Renal cortical epithelial cell (primary cell): ENCODE measurements at regions not wholly inside any gene's neighbourhood (a gene's known extent, or its start where the extent isn't known, plus 50 kb on each side); places are given as distances from the start of the nearest gene placed in this dataset.

ENCODE experiments used
- DNase-seq: peaks from one replicate; pipeline ENCODE4 v3.0.0-alpha.2; 2011; ENCODE audit warnings: low read depth

DNA sequence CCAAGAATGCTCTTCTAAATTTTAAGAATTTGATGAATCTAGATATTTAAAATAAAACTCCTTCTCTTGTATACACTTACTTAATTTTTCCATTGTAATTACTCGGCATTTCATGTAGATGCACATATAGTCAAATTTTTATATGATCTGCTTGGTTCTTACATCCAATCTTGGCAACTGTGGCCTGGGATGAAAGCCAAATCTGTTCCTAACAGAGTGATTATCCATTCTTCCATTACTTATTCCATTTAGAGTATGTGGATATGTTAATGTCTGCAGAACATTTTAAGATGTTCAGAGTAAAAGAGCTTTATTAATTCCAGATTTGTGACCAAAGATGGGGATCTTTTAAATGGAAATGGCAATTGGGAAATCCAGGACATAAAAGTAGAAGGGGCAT, 144.1 kb upstream of the PDE7B start:
- DNase-seq = no peak

DNA sequence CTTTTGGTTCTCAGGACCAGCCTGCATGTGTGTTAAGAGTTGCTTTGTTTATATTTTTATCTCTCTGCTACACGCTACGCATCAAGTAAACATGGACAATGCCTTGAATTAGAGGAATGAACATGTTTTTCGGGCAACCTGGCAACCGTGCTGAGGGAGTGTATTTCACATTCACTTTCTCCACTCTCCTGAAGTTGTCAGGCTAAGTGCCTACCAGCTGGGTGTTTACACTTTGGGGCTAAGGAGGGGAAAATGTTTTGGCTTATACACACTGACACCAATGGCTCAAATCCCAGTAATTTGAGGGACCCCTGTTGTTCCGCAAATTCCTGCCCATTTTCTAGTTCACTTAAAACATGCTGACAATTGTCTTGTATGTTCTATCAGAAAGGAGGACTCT, 141.5 kb upstream of the PDE7B start:
- no peak for DNase-seq

DNA sequence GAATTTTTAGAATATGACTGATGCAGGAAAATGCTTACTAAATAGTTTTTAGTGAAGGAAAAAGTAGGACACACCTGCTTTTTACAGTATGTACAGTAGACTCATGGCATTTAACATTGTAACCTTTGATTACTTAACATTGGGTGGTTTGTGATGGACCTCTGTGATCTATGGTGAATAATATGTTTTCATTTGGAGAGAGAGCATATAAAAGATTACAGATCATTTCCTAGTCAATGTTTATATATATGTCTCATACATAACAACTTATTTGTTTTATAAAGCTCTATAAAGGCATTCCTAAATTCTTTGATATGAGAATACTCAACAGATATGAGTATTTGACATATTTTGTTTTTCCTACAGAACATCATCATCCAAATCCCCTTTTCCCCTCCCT, 129.3 kb upstream of the PDE7B start:
- DNase-seq = peak; percentile 9

DNA sequence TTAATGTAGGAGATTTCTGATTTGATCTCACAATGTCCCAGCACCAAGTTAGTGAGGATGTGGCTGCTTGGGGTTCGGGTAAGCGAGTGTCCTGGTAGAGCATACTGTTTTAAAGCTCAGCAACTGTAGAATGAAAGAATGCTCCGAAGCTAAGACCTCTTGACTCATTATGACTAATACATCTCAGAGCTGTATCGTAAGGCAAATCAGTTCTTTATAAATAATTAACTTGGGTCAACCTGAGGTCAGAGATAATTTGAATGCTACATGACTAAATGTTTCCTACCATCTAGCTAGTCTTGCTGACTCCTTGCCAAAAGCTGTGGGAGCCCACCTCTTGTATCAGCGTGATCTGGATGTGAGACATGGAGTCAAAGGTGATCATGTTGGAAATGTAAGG, 128.8 kb upstream of the PDE7B start:
- DNase-seq = peak; percentile 100

DNA sequence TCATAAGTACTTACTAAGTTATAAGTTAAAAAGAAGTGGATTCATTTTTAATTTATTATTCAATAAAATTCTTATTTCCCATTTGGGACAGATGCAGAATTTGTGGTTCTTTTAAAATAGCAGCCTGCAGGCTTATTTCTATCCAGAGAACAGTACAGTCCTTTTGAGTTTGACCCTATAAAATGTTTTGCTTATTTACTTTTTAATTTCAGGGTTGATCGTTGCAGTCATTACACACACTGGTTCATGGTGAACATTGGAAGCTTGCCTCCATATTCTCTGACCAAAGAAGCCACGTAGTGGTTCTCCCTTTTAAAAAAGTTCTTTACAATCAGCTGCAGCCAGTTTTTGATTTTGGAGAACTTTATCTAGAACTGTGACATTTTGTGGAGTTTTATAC, 122.9 kb upstream of the PDE7B start:
- DNase-seq = no peak

DNA sequence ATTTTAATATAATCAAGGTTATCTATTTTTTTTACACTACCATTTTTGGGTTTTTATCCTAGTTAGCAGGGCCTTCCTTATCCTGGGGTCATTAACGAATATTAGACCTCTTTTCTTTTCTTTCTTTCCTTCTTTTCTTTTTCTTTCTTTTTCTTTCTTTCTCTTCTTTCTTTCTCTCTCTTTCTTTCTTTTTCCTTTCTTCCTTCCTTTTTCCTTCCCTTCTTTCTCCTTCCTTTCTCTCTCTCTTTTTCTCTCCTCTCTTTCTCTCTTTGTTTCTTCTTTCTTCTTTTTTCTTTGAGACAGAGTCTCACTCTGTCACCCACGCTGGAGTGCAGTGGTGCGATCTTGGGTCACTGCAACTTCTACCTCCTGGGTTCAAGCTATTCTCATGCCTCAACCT, 120.4 kb upstream of the PDE7B start:
- DNase-seq = no peak

DNA sequence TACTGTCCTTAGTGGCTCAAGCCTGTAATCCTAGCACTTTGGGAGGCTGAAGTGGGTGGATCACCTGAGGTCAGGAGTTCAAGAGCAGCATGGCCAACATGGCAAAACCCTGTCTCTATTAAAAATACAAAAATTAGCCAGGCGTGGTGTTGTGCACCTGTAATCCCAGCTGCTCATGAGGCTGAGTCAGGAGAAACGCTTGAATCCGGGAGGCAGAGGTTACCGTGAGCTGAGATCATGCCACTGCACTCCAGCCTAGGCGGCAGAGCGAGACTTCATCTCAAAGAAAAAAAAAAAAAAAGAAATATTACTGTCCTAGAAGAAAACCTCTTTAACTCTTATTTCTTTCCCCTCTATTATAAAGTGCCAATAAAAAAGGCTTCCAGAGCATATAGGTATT, 115.2 kb upstream of the PDE7B start:
- DNase-seq = peak; percentile 53

DNA sequence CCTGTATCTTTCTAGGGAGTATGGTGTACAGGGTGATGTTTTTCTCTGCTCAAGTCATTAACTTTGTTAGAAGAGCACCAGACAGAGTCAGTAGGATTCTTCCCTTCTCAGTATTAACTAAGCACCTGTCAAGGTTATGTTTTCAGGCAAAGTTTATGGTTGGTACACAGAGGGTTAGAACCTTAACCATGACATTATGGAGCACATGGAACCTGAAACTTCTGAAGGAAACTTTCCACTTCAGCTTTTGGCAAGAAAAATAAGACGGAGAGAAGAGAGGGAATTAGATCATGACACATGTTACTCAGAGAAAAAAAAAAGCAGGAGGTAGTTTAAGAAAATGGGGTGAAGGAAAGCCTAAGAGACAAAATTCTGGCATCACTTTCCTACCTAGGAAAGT, 112.9 kb upstream of the PDE7B start:
- no peak for DNase-seq

DNA sequence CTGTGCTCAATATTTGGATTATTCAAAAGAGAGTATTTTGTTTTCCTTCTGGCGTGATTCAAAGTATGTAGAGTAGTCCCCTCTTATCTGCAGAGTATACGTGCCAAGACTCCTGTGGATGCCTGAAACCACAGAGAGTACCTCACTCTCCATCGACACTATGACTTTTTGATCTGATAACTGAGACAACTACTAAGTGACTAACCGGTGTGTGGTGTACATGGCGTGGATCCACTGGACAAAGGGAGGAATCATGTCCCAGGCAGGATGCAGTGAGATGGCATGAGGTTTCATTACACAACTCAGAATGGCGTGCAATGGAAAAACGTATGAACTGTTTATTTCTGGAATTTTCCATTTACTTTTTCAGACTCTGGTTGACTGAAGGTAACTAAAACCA, 112.2 kb upstream of the PDE7B start:
- DNase-seq = no peak

DNA sequence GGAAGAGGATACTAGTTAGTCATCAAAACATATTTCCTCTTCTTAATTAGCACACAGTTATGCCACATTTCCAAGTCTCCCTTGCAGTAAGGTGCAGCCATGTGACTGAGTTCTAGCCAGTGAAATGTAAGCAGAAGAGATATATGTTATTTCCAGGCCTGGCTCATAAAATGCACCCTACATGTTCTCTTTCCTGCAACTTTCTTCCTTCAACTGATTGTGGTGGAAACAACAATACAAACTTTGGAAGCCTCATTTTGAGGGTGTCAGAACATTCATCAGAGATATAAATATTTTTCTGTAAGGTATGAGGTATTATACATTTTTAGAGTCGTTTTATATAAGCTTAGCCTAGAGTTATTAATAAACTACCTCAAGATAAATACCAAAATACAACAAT, 110.9 kb upstream of the PDE7B start:
- no peak for DNase-seq

DNA sequence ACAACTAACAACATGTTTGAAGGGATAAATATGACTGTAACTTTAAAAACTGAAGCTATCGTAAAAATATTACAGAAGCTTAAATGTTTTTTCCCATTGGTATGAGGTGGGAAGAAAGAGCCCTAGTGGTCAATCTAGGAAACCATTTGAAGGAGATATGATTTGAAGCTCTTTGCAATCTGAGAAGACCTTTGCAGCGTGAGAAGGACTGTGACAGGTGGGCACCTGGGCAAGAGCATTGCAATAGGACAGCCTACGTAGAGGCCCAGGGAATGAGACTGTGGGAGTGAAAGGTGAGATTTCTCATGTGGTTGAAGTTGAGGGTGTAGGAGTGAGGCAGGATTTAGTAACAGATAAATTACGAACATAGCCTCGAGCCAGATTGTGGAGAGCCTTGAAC, 108.0 kb upstream of the PDE7B start:
- no peak for DNase-seq

DNA sequence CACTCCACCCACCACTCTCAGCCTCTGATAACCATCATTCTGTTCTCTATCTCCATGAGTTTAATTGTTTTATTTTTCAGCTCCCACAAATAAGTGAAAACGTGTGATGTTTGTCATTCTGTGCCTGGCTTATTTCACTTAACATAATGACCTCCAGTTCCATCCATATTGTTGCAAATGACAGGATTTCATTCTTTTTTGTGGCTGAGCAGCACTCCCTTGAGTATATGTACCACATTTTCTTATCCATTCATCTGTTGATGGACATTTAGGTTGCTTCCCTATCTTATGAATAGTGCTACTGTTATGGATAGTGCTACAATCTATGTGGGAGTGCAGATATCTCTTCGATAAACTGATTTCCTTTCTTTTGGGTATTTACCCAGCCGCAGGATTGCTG, 103.3 kb upstream of the PDE7B start:
- DNase-seq = no peak

DNA sequence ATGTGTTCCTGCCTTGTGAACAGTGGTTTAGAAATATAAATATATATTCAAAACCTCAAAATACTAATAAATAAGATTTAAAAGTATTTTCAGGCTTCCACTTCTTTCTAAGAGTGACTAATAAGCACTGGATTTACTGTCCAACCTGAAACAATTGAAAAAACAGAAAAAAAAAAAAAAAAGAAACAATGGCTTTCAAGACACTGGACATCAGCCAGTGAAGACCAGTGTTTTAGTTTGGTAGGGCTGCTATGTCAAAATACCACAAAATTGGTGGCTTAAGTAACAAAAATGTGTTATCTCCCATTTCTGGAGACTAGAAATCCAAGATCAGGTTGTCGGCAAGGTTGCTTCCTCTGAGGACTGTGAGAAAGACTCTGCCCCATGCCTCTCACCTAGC, 101.4 kb upstream of the PDE7B start:
- peak; percentile 41 for DNase-seq

DNA sequence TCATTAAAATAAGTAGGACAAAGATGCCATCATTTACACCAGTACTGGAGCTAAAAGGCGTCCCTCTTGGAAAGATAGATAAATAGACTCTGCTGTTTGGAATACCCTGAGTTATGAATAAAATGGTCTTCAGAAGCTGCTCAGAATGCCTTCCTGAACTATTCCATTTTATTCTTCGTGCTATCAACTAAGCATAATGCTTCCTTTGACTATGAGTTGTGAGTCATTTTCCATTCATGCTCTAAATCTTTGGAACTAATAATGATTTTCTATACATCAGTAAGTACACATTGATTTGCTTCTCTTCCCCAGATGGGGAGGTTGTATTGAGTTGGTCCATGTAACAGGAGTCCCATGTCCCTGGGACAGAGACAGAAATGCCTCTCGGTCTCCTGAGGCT, 98.3 kb upstream of the PDE7B start:
- no peak for DNase-seq

DNA sequence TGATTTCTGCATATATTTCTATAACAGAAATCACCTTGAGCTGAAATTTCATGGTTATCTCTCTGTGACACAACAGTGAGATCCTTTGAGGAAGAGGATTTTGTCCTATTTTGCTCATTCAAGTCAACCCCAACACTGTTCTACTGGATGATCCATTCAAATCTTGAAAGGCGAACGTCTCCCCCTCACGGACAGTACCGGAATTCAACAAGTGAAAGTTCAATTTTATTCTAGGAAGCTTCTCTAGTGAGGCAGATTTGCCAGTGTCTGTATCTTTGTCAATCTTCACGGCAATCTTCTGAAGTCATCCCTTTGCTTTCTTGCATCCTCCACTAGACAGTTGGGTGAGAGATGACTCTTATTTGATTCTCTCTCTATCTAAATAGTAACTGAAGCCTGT, 91.7 kb upstream of the PDE7B start:
- DNase-seq = no peak

DNA sequence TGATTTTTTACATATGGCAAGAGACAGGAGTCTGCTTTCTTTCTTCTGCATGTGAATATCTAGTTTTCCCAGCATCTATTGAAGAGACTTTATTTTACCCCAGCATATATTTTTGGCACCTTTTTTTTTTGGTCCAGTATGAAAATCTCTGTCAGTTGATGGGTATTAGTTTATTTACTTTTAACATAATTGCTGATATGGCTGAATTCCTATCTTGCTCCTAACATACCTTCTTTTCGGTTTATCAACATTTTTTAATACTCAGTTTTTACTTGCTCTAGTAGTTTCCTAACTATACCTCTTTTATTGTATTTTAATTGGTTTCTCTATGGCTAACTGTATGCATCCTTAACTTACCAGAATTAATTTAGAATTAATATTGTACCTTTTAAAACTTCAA, 77.5 kb upstream of the PDE7B start:
- DNase-seq = no peak

DNA sequence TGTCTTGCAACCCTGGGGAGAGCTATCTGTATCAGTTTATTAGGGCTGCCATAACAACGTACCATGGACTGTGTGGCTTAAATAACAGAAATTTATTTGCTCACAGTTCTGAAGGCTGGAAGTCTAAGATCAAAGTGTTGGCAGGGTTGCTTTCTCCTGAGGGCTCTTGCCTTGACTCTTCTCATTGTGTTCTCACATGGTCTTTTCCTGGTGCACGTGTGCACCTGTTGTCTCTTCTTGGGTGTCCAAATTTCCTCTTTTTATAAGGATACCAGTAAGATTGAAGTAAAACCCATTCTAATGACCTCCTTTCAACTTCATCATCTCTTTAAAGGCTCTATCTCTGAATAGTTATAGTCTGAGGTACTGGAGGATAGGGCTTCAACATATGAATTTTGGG, 72.3 kb upstream of the PDE7B start:
- no peak for DNase-seq

DNA sequence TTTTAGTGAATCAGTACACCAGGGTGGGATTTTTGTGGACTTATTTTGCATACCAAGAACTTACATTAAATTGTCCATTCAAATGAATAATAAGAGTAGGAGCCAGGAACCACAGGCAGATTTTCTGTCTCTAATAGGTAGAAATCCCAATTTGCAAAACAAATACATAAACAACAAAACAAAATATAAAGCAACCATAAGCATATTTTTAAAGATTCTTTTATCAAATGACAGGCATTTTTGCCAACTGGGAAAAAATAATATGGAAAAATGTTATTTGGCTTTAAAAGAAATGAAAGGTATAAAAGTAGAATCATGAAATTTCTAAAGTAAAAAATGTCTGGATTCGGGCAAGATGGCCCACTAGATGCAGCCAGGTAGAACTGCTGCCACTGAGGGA, 71.2 kb upstream of the PDE7B start:
- no peak for DNase-seq

DNA sequence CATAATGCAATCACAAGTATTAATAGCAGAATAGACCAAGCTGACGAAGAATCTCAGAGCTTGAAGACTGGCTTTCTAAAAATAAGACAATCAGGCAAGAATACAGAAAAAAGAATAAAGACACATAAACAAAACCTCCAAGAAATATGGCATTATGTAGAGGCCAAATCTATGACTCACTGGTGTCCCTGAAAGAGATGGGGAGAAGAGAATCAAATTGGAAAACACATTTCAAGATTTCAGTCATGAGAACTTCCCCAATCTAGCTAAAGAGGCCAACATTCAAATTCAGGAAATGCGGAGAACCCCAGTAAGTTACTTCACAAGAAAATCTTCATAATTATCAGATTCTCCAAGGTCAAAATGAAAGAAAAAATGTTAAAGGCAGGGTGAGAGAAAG, 69.0 kb upstream of the PDE7B start:
- DNase-seq = no peak

DNA sequence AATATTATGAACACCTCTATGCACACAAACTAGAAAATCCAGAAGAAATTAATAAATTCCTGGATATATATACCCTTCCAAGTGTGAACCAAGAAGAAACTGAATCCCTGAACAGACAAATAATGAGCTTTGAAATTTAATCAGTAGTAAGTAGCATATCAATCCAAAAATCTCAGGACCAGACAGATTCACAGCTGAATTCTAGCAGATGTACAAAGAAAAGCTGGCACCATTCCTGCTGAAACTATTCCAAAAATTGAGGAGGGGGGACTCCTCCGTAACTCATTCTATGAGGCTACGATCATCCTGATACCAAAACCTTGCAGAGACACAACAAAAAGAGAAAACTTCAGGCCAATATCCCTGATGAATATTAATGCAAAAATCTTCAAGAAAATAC, 67.0 kb upstream of the PDE7B start:
- DNase-seq = no peak

DNA sequence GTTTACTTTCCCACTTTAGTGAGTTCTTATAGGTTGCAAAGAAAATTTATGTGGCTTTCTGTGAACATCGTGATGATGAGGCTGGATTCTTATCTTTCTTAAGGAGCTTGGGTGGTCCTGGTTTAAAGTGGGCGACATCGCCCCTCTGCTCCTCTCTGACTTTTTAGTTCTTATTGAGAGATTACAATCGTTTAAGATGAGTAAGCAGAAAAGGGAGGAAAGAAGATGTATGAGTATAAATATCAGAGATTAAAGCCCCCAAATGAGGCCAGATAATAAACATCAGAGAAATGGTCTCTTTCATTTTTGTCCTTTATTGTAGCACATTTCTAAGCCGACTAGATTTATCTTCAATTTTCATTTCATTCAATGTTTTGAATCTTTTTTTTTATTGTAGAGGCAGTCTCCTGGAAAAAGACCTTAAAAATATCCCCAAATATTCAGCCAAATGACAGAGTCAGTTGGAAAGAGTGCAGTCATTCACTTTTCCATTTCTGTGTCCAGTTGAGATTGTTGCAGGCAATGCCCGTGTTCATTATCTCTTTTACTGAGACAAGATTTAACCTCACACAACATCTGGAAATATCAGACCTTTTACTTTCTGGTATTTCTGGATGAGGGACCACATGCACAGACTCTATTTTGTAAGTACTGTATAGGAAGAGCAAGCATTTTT, 62.0 kb upstream of the PDE7B start:
- DNase-seq = no peak

DNA sequence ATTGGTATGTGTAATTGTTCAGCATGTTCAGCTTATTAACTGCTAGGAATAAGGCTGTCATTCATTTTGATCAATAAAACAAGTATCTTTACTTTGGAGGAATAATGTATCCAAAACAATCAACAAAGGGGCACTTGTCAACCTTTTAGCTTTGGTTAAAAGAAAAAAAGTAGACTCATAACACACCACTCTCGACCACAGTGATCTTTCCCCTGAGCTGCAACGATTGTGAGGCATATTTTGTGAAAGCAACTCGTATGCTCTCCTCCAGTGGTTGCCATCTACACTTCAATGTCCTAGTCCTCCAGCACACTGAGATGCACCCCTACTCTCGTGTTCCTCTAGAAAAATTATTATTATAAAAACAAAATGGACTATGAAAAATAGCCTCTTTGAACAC, 60.1 kb upstream of the PDE7B start:
- DNase-seq = no peak

DNA sequence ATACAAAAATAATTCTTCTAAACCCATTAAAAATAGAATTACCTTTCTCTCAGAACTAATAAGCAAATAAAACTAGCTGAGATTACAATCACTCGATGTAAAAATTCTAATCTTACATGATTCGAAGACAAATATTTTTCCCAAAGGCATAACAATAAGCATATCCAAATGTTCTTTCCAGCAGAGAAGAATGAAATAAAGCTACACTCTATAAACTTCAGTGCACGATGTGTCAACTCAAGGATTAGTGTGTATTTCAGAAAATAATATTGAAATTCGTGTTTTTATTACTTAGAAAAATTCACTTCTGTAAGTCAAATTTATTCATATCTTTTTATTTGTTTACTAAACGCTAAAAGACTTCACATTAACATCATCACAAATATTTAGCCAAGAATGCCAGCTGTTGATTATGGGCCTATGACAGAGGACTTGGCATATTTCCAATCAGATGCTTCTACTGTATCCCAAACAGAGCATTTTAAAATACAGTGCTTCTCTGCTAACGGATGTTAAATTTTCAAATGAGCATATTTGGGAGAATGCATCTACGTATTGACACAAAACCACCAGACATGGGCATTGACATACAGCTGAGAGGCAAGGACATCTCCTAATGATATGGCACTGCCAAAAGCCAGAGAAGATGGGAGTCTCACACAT, 54.7 kb upstream of the PDE7B start:
- DNase-seq = no peak

DNA sequence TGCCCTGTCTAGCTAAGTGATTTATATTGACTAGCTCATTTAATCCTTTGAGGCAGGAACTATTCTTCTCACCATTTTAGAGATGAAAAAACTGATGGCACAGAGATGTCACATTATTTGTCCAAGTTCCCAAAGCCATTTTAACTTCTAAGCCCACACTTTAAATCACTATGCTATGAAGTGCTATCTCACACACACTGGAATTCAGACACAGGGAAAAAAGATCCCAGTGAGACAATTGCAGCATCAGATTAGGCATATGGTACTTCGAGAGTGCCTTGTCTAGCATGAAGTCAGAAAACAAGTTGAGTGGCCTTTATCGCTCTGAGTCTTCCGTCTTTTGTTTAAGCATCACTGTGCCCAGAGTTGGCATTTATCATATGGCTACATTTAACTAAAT, 54.1 kb upstream of the PDE7B start:
- DNase-seq = no peak
